GM12891 (cell line): ENCODE measurements at regions not wholly inside any gene's neighbourhood (a gene's known extent, or its start where the extent isn't known, plus 50 kb on each side); places are given as distances from the start of the nearest gene placed in this dataset.

Source experiments
- POLR2A ChIP-seq: IDR thresholded peaks from 2 replicates; pipeline ENCODE4 v1.6.1; 2011; ENCODE audit warnings: low read depth, low read length, control low read depth
- POLR2AphosphoS5 ChIP-seq: IDR thresholded peaks from 2 replicates; pipeline ENCODE4 v1.6.1; 2011; ENCODE audit warnings: low read depth, low read length, control low read depth

DNA sequence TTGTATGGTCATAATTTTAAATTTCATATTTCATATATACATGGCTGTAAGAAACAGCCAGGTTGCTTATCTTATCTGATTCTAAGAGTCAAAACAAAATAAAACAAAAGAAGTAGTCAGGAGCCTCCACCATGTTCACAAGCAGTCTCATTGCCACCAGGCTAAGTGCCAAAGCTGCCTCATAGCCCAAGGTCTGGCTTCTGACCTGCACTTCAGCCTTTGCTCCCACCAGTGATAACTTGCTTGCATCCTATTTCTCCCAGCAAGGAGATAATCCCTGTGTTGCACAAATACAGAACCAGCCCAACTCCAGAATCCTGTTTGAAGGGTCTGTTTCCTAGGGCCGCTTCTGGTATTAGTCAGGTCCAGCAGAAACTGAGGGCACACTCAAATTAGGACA lies 53.9 kb upstream of the TSKU start:
- no peak for TF ChIP-seq POLR2AphosphoS5
- no peak for TF ChIP-seq POLR2A
